ENCODE measurements at regions not wholly inside any gene's neighbourhood (a gene's known extent, or its start where the extent isn't known, plus 50 kb on each side); places are given as distances from the start of the nearest gene placed in this dataset.

DNA sequence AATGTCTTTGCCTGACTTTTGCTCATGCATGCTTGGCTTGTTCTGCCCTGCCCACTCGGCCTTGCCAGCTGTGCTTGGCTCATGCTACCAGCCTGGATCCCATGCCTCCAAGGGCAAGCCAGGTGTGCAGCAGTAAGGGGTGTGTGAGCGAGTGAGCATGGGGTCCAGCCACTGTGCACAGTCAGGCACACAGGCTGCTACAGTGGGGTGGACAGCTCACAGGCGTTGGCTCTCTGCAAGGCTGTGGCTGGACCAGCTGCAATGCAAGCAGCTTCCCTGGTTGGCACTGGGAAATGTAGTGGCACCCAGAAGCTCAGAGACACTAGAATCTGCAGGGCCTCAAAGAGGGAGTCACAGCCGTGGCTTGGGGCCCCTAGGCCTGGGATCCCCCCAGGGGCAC, 529.7 kb downstream of the DSC3 start:
- TF ChIP-seq, protein P1, sequence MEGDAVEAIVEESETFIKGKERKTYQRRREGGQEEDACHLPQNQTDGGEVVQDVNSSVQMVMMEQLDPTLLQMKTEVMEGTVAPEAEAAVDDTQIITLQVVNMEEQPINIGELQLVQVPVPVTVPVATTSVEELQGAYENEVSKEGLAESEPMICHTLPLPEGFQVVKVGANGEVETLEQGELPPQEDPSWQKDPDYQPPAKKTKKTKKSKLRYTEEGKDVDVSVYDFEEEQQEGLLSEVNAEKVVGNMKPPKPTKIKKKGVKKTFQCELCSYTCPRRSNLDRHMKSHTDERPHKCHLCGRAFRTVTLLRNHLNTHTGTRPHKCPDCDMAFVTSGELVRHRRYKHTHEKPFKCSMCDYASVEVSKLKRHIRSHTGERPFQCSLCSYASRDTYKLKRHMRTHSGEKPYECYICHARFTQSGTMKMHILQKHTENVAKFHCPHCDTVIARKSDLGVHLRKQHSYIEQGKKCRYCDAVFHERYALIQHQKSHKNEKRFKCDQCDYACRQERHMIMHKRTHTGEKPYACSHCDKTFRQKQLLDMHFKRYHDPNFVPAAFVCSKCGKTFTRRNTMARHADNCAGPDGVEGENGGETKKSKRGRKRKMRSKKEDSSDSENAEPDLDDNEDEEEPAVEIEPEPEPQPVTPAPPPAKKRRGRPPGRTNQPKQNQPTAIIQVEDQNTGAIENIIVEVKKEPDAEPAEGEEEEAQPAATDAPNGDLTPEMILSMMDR (IDR thresholded peaks at IDR 0.05; ENCODE audit: low read depth, low read length, poor library complexity, severe bottlenecking), result no peak
- no peak for TF ChIP-seq EZH2phosphoT487 (IDR thresholded peaks at IDR 0.05; ENCODE audit: borderline replicate concordance, low read length)

Data from DOHH2 (cell line).